Glutamatergic neuron (in vitro differentiated cells): ENCODE measurements at regions not wholly inside any gene's neighbourhood (a gene's known extent, or its start where the extent isn't known, plus 50 kb on each side); places are given as distances from the start of the nearest gene placed in this dataset.
"Not testable (repeated sequence)": the region's sequence is repeated elsewhere in the genome, so short reads cannot be mapped to it uniquely, and the experiment has no call there.

Experiments
- DNase-seq: peaks from one replicate; pipeline ENCODE4 v3.0.0; 2022
- H3K27ac Mint-ChIP-seq: one replicate; pipeline ENCODE4 v1.8.0; 2020; ENCODE audit warnings: mild to moderate bottlenecking, mixed read lengths, inconsistent platforms; ENCODE audit not compliant: unreplicated experiment
- H3K27me3 Mint-ChIP-seq: one replicate; pipeline ENCODE4 v1.8.0; 2020; ENCODE audit warnings: mild to moderate bottlenecking, moderate library complexity, mixed read lengths, inconsistent platforms; ENCODE audit not compliant: unreplicated experiment
- H3K36me3 Mint-ChIP-seq: one replicate; pipeline ENCODE4 v1.8.0; 2020; ENCODE audit warnings: mild to moderate bottlenecking, mixed read lengths, inconsistent platforms; ENCODE audit not compliant: unreplicated experiment
- H3K4me1 Mint-ChIP-seq: one replicate; pipeline ENCODE4 v1.8.0; 2020; ENCODE audit warnings: mild to moderate bottlenecking, low read depth, mixed read lengths, inconsistent platforms; ENCODE audit not compliant: unreplicated experiment
- H3K4me3 Mint-ChIP-seq: one replicate; pipeline ENCODE4 v1.8.0; 2020; ENCODE audit warnings: mild to moderate bottlenecking, mixed read lengths, inconsistent platforms; ENCODE audit not compliant: unreplicated experiment
- H3K9me3 Mint-ChIP-seq: one replicate; pipeline ENCODE4 v1.8.0; 2020; ENCODE audit warnings: mild to moderate bottlenecking, moderate library complexity, mixed read lengths, inconsistent platforms; ENCODE audit not compliant: unreplicated experiment
- CTCF ChIP-seq: fragments of 200-600 bp; sonication (generic); IDR thresholded peaks from one replicate; pipeline ENCODE4 v1.5.0; 2021; ENCODE audit not compliant: partially characterized antibody, unreplicated experiment

GRCh38 chr17:68097161-68097805 lies 61.7 kb downstream of the KPNA2 start:
- Mint-ChIP-seq H3K4me3 (no peak overlapping the region), H3K27ac (no peak overlapping the region)
- DNase-seq, result no peak

GRCh38 chr17:68099341-68099753 lies 63.8 kb downstream of the KPNA2 start:
- not testable (repeated sequence) for H3K9me3 Mint-ChIP-seq, H3K36me3 Mint-ChIP-seq, H3K27ac Mint-ChIP-seq, H3K27me3 Mint-ChIP-seq, DNase-seq, H3K4me1 Mint-ChIP-seq, H3K4me3 Mint-ChIP-seq

More at GRCh38 chr17:68097161-68097805, 61.7 kb downstream of the KPNA2 start:
- TF ChIP-seq CTCF, result no peak
- peaks cover 2% of the 10 kb centered on the region for H3K27me3 Mint-ChIP-seq
- peaks cover under 1% of the 10 kb centered on the region for H3K4me1 Mint-ChIP-seq
- peaks cover 2% of the 10 kb centered on the region for H3K9me3 Mint-ChIP-seq
- no peaks in the 10 kb centered on the region for H3K36me3 Mint-ChIP-seq

- peaks cover 2% of the 10 kb centered on the region for H3K9me3 Mint-ChIP-seq
- no peak for DNase-seq
- H3K27ac Mint-ChIP-seq, result no peak overlapping the region
- H3K36me3 Mint-ChIP-seq, result no peaks in the 10 kb centered on the region
- no peak overlapping the region for H3K4me3 Mint-ChIP-seq
- no peak for TF ChIP-seq CTCF
- peaks cover 5% of the 10 kb centered on the region for H3K27me3 Mint-ChIP-seq
- H3K4me1 Mint-ChIP-seq, result peaks cover 10% of the 10 kb centered on the region
Measured at GRCh38 chr17:68100000-68100641, 64.6 kb downstream of the KPNA2 start.

- no peak for TF ChIP-seq CTCF
- H3K4me1 Mint-ChIP-seq, result peaks cover 10% of the 10 kb centered on the region
- peak overlapping the region; percentile 92 for H3K4me3 Mint-ChIP-seq
Measured at GRCh38 chr17:68101075-68101986, 65.8 kb downstream of the KPNA2 start.

GRCh38 chr17:68101987-68102314 lies 66.4 kb downstream of the KPNA2 start:
- H3K9me3 Mint-ChIP-seq, result peaks cover 2% of the 10 kb centered on the region

More at GRCh38 chr17:68101075-68101986, 65.8 kb downstream of the KPNA2 start:
- Mint-ChIP-seq H3K9me3 (peaks cover 2% of the 10 kb centered on the region), H3K36me3 (no peaks in the 10 kb centered on the region), H3K27ac (no peak overlapping the region), H3K27me3 (peaks cover 5% of the 10 kb centered on the region)
- peak; percentile 83 for DNase-seq

More at GRCh38 chr17:68101987-68102314, 66.4 kb downstream of the KPNA2 start:
- Mint-ChIP-seq H3K4me3 (peak overlapping the region; percentile 92), H3K4me1 (peaks cover 10% of the 10 kb centered on the region), H3K27me3 (peaks cover 5% of the 10 kb centered on the region), H3K27ac (peak overlapping the region; percentile 59), H3K36me3 (no peaks in the 10 kb centered on the region)
- DNase-seq, result no peak
- no peak for TF ChIP-seq CTCF
